ENCODE measurements at regions not wholly inside any gene's neighbourhood (a gene's known extent, or its start where the extent isn't known, plus 50 kb on each side); places are given as distances from the start of the nearest gene placed in this dataset.

GRCh38 chr5:83889971-83890745 lies 169.5 kb upstream of the HAPLN1 start:
- TF ChIP-seq, protein P1, sequence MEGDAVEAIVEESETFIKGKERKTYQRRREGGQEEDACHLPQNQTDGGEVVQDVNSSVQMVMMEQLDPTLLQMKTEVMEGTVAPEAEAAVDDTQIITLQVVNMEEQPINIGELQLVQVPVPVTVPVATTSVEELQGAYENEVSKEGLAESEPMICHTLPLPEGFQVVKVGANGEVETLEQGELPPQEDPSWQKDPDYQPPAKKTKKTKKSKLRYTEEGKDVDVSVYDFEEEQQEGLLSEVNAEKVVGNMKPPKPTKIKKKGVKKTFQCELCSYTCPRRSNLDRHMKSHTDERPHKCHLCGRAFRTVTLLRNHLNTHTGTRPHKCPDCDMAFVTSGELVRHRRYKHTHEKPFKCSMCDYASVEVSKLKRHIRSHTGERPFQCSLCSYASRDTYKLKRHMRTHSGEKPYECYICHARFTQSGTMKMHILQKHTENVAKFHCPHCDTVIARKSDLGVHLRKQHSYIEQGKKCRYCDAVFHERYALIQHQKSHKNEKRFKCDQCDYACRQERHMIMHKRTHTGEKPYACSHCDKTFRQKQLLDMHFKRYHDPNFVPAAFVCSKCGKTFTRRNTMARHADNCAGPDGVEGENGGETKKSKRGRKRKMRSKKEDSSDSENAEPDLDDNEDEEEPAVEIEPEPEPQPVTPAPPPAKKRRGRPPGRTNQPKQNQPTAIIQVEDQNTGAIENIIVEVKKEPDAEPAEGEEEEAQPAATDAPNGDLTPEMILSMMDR (conservative IDR thresholded peaks at IDR 0.05; ENCODE audit: low read length), result no peak
- DNase-seq (ENCODE audit: low read depth), result no peak
- no peak overlapping the region for H3K4me3 ChIP-seq (ENCODE audit: low read length)

- TF ChIP-seq, protein P1 (conservative IDR thresholded peaks at IDR 0.05; ENCODE audit: low read length), result no peak
- no peak overlapping the region for H3K4me3 ChIP-seq (ENCODE audit: low read length)
- DNase-seq (ENCODE audit: low read depth), result peak; percentile 82
These were observed 157.5 kb upstream of the HAPLN1 start for GRCh38 chr5:83877911-83878706.

DNA sequence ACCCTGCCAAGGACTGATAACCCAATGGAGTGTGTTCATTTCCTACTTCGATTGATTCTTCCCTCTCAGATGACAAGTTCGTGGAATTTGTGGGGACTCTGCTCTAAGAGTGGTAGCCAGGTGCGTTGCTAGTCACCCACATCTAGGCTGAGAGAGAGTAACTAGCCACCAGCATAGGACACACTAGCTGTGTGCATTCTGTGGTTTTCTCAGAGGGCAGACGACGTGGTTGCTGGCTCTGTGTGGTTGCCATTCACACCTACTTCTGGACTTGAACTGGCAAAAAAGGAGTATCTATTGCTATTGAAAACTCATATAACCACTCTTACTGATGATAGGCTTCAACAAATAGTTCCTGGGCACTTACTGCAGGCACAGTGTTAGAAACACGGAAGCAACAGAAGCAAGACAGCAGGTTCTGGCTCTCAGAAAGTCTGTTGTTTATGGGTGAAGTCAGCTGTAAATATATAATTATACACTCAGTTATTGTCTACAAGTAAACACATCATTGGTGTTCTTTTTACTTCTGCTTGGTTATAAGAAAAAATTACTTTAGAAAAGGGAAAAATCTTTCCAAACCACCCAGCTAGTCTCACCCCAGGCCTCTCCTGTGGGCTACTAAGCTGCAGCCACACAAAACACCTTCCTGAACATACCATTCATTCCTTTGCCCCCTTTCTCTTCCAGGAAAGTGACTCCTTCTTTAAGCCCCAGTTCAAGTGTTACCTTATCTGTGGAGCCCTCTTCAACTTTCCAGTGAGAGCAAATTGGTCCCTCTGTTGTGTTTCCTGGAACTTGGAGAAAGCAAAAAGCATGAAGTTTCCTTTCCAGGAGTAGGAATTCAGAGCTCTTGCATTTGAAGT lies 151.1 kb upstream of the HAPLN1 start:
- TF ChIP-seq, protein P1 (conservative IDR thresholded peaks at IDR 0.05; ENCODE audit: low read length), result no peak
- H3K4me3 ChIP-seq (ENCODE audit: low read length), result no peak overlapping the region
- DNase-seq (ENCODE audit: low read depth), result no peak

DNA sequence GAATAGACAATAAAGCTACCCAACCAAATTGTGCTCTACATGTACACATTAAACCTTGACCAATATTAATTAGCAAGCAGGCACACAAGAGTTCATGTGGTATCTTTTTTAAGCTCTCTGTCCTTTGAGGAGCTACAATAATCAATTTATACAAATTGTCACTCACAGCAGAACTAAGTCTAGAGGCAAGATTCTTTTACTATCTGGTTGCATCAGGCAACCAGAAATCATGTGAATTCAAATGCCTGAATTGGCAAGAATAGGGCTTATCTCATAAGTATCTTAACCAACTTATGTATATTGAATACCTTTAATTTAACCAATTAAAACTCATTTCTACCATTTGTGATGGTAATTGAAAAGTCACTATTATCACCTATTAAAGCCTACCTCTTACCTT lies 145.5 kb upstream of the HAPLN1 start:
- no peak overlapping the region for H3K4me3 ChIP-seq (ENCODE audit: low read length)
- peak; percentile 8 for DNase-seq (ENCODE audit: low read depth)
- TF ChIP-seq, protein P1 (conservative IDR thresholded peaks at IDR 0.05; ENCODE audit: low read length), result no peak

- H3K4me3 ChIP-seq (ENCODE audit: low read length), result no peak overlapping the region
- DNase-seq (ENCODE audit: low read depth), result no peak
- TF ChIP-seq, protein P1 (conservative IDR thresholded peaks at IDR 0.05; ENCODE audit: low read length), result no peak
These were observed 144.9 kb upstream of the HAPLN1 start for GRCh38 chr5:83865579-83865978.

DNA sequence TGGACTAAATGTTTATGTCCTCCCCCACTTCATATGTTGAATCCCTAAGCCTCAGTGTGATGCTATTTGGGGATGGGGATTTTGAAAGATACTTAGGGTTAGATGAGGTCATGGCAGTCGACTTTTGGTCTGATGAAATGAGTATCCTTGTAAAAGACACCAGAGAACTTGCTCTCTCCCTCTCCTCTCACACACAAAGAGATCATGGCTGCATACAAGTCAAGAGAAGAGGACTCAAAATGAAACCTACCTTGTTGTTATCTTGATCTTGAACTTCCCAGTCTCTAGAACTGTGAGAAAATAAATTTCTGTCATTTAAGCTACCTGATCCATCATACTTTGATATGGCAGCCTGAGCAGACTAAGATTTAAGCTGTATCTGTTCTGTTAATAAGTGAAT lies 144.0 kb upstream of the HAPLN1 start:
- TF ChIP-seq, protein P1 (conservative IDR thresholded peaks at IDR 0.05; ENCODE audit: low read length), result no peak
- no peak overlapping the region for H3K4me3 ChIP-seq (ENCODE audit: low read length)
- no peak for DNase-seq (ENCODE audit: low read depth)
